K562 (cell line): ENCODE measurements at regions not wholly inside any gene's neighbourhood (a gene's known extent, or its start where the extent isn't known, plus 50 kb on each side); places are given as distances from the start of the nearest gene placed in this dataset.

Experiments used
- ATAC-seq: fragments of 200-7000 bp; cut with Tn5 transposase; 3 replicates; pipeline ENCODE4 v1.9.1; 2020; ENCODE audit warnings: moderate library complexity
- BruUV-seq: library from RNA; stranded (reverse); fragments of 400-500 nt; replicated peaks from 2 replicates; lab custom pipeline; 2021; lab: Mats Ljungman, UMichigan
- CTCF ChIA-PET: fragments of 300-600 bp; formaldehyde crosslinking; extraction: SDS; loops from one replicate; lab custom pipeline; 2021; ENCODE audit warnings: low intra/inter-chr PET ratio; lab: Yijun Ruan, JAX
- POLR2A ChIA-PET: fragments of 300-600, 350-650 bp; sonication (Branson Sonifier 250); formaldehyde crosslinking; extraction: SDS; loops from one replicate; lab custom pipeline; 2021; ENCODE audit warnings: antibody characterized with exemption, inconsistent platforms; lab: Yijun Ruan, JAX
- DNase-seq, 4 experiments: peaks; one replicate each; pipeline versions ENCODE4 v3.0.0 to v3.0.0-alpha.2; 2011 to 2018; ENCODE audit warnings: low spot score in 3 of 4, mixed read lengths in 3 of 4; ENCODE audit errors: extremely low read depth in 1 of 4
- FAIRE-seq: peaks from 2 replicates; lab custom pipeline; 2011; peaks lifted over from hg19 to GRCh38; lab: Jason Lieb, UNC
- H2AFZ ChIP-seq: 2 replicates; pipeline ENCODE4 v1.6.0; 2011; ENCODE audit warnings: low read depth, low read length, control low read depth, inconsistent platforms
- H3K27ac ChIP-seq: fragments of 200-600 bp; 3 replicates; pipeline ENCODE4 v1.8.0; 2011; ENCODE audit warnings: low read depth, mild to moderate bottlenecking, control low read depth, inconsistent platforms, low read length, moderate library complexity, mixed read lengths; ENCODE audit errors: extremely low read depth
- H3K27me3 ChIP-seq, 2 experiments: fragments of 300-600 bp in 1 of 2; 2 replicates in 1 of 2; 3 replicates in 1 of 2; pipeline versions ENCODE4 v1.6.0 to v1.8.0; 2011; ENCODE audit warnings: inconsistent platforms in 2 of 2, low read length in 2 of 2, mild to moderate bottlenecking in 1 of 2, mixed read lengths in 1 of 2, moderate library complexity in 1 of 2; ENCODE audit not compliant: control insufficient read depth in 2 of 2, insufficient read depth in 2 of 2
- H3K36me3 ChIP-seq: fragments of 300-600 bp; 3 replicates; pipeline ENCODE4 v1.8.0; 2011; ENCODE audit warnings: mild to moderate bottlenecking, low read length, inconsistent platforms; ENCODE audit not compliant: control insufficient read depth, insufficient read depth
- H3K4me1 ChIP-seq, 2 experiments: fragments of 200-600 bp in 1 of 2; replicated peaks in 1 of 2; 2 replicates in 1 of 2; 3 replicates in 1 of 2; pipeline versions ENCODE4 v1.5.1 to v1.8.0; 2011; ENCODE audit warnings: inconsistent platforms in 2 of 2, low read length in 2 of 2, mild to moderate bottlenecking in 1 of 2, mixed read lengths in 1 of 2, moderate library complexity in 1 of 2; ENCODE audit not compliant: control insufficient read depth in 2 of 2, insufficient read depth in 2 of 2
- H3K4me2 ChIP-seq: 2 replicates; pipeline ENCODE4 v1.6.1; 2011; ENCODE audit warnings: low read length, control low read depth, inconsistent platforms, mixed read lengths; ENCODE audit not compliant: insufficient read depth
- H3K4me3 ChIP-seq: fragments of 200-600 bp; sonication (generic), shearing (Covaris generic); 2 replicates; pipeline ENCODE4 v1.5.1; 2016; ENCODE audit warnings: control low read depth, inconsistent platforms
- H3K79me2 ChIP-seq: fragments of 200-600 bp; 3 replicates; pipeline ENCODE4 v1.8.0; 2011; ENCODE audit warnings: low read length, inconsistent platforms; ENCODE audit not compliant: control insufficient read depth, insufficient read depth
- H3K9ac ChIP-seq, 2 experiments: 2 replicates each; pipeline versions ENCODE4 v1.6.0 to v1.6.1; 2011; ENCODE audit warnings: low read depth in 2 of 2, low read length in 2 of 2, control low read depth in 1 of 2, inconsistent platforms in 1 of 2, mild to moderate bottlenecking in 1 of 2, mixed read lengths in 1 of 2; ENCODE audit not compliant: insufficient read depth in 1 of 2
- H3K9me1 ChIP-seq: one replicate; pipeline ENCODE4 v1.6.0; 2011; ENCODE audit warnings: inconsistent platforms, mild to moderate bottlenecking, low read length, moderate library complexity; ENCODE audit not compliant: control insufficient read depth, insufficient read depth
- H3K9me3 ChIP-seq: replicated peaks from 2 replicates; pipeline ENCODE4 v1.5.1; 2011; ENCODE audit warnings: low read depth, low read length, inconsistent platforms; ENCODE audit not compliant: control insufficient read depth, insufficient read depth
- H4K20me1 ChIP-seq: replicated peaks from 2 replicates; pipeline ENCODE4 v1.6.1; 2011; ENCODE audit warnings: low read length, inconsistent platforms, mixed read lengths; ENCODE audit not compliant: control insufficient read depth, insufficient read depth
- EP300 ChIP-seq: IDR thresholded peaks from 2 replicates; pipeline ENCODE4 v1.6.1; 2012; ENCODE audit warnings: low read length, improper control_type of control experiment
- ZNF740 ChIP-seq, 3 experiments: fragments of 200-800 bp in 1 of 3; sonication (Bioruptor generic) in 1 of 3; sonication (generic) in 1 of 3; formaldehyde crosslinking in 1 of 3; IDR thresholded peaks; 2 replicates each; pipeline versions ENCODE4 v1.6.1 to v1.8.0; 2016 to 2022; ENCODE audit warnings: mild to moderate bottlenecking in 2 of 3, missing compliant biosample characterization in 2 of 3, missing genetic modification characterization in 2 of 3, missing genetic modification reagents in 1 of 3
- WGBS: fragments of 100-300 bp; shearing (Covaris generic); methylation state at CpG from one replicate; pipeline ENCODE4 v1.1.6; 2016; ENCODE audit warnings: low coverage, mixed read lengths; ENCODE audit not compliant: insufficient coverage; ENCODE audit errors: missing lambda C conversion rate; 5-methylcytosine and 5-hydroxymethylcytosine counted together
- in situ Hi-C: fragments of 300-500 bp; cut with MboI; formaldehyde crosslinking; loops from 4 replicates; pipeline ENCODE4 v1.15.0; 2018; ENCODE audit warnings: inconsistent platforms, mixed read lengths
- intact Hi-C: fragments of 100-400 bp; cut with micrococcal nuclease; formaldehyde crosslinking; loops from 2 replicates; pipeline ENCODE4 v1.14.2; 2022
- TF ChIP-seq, protein P1 (sequence below): sonication (generic); formaldehyde crosslinking; IDR thresholded peaks from 2 replicates; pipeline ENCODE4 v1.8.0; 2022; ENCODE audit warnings: mild to moderate bottlenecking, missing genetic modification reagents, borderline replicate concordance

- TF ChIP-seq, protein P1, sequence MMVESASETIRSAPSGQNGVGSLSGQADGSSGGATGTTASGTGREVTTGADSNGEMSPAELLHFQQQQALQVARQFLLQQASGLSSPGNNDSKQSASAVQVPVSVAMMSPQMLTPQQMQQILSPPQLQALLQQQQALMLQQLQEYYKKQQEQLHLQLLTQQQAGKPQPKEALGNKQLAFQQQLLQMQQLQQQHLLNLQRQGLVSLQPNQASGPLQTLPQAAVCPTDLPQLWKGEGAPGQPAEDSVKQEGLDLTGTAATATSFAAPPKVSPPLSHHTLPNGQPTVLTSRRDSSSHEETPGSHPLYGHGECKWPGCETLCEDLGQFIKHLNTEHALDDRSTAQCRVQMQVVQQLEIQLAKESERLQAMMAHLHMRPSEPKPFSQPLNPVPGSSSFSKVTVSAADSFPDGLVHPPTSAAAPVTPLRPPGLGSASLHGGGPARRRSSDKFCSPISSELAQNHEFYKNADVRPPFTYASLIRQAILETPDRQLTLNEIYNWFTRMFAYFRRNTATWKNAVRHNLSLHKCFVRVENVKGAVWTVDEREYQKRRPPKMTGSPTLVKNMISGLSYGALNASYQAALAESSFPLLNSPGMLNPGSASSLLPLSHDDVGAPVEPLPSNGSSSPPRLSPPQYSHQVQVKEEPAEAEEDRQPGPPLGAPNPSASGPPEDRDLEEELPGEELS (CRISPR knock-in tag): no peak
Measured at GRCh38 chr14:101228949-101229541, 325.5 kb upstream of the RTL1 start (continued).

DNA sequence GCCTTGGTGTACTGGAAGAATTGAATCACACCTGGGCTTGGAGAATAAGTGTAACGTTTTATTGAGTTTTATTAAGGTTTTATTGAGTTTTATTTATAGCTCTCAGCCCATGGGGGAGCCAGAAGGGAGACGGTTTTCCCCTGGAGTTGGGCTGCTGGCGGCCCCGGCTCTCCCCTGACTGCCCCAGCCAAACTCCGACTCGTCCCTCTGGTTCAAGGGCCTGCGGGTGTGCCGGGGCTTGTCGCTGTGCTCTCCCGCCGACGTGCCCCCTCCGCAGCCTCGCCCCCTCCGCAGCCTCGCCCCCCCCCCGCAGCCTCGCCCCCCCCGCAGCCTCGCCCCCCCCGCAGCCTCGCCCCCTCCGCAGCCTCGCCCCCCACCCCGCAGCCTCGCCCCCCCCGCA lies 326.1 kb upstream of the RTL1 start:
- Histone ChIP-seq H3K4me2 (no peak overlapping the region), H3K9ac (no peak overlapping the region), H3K27ac (no peak overlapping the region), H2AFZ (no peak overlapping the region), H3K4me3 (0 out of 2 replicates have a peak overlapping the region, but pooled peaks have one; percentile 6), H3K4me1 (peaks cover 0 to 33% of the 10 kb centered on the region in 2 experiments; a peak in 2 of 5 replicates), H3K9me3 (no peaks in the 10 kb centered on the region), H3K9me1 (no peaks in the 10 kb centered on the region), H3K36me3 (no peaks in the 10 kb centered on the region), H3K27me3 (no peaks in the 10 kb centered on the region)
- in situ Hi-C loops: no loop called here
- intact Hi-C loops: loop anchor here (10.0 kb wide), 1 partner anchor 145 kb away; no protein-coding TSS in a partner anchor
- CTCF ChIA-PET: no interaction called here
- POLR2A ChIA-PET: no interaction called here
- DNase-seq (peak in 2 of 4 experiments; percentile 16 to 20), ATAC-seq (no peak), FAIRE-seq (no peak)
- BruUV-seq: no TSS peak
- TF ChIP-seq EP300: no peak
- TF ChIP-seq ZNF740 (CRISPR knock-in tag; IDR thresholded peaks at IDR 0.05): no peak
- 0 out of 4 replicates have a peak, but pooled peaks of 1 of the 2 experiments have one; percentile 51 for TF ChIP-seq ZNF740 (tag; IDR thresholded peaks at IDR 0.05)
- TF ChIP-seq, all 486 proteins: peak for 1
- Histone ChIP-seq H3K79me2 (no peaks in the 10 kb centered on the region), H4K20me1 (no peaks in the 10 kb centered on the region)
- 35% methylated on average over 4 of the region's 27 CpGs for WGBS
